ENCODE measurements at regions not wholly inside any gene's neighbourhood (a gene's known extent, or its start where the extent isn't known, plus 50 kb on each side); places are given as distances from the start of the nearest gene placed in this dataset.
"Not testable (repeated sequence)": the region's sequence is repeated elsewhere in the genome, so short reads cannot be mapped to it uniquely, and the experiment has no call there.

DNA sequence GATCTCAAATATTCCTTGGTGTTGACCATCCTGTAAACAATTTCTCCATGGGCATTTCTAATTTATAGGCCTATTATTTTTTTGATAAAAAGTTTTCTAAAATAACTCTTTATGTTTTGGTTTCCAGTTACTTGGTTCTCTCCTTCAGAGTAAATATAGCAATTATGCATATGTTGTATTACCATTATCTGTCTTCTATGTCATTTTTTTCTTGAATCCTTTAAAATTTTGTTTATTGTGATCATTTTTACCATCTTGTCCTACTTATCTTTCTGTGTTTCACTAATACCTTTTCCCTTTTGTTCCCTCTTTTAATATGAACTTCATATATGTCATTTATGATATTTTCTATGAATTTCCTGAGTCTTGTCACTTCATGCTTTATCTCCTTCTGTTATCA is 341.1 kb downstream of the PDCD6IP start:
- DNase-seq: no peak

- DNase-seq: no peak
These were observed 342.2 kb downstream of the PDCD6IP start for GRCh38 chr3:34140616-34141015.

DNA sequence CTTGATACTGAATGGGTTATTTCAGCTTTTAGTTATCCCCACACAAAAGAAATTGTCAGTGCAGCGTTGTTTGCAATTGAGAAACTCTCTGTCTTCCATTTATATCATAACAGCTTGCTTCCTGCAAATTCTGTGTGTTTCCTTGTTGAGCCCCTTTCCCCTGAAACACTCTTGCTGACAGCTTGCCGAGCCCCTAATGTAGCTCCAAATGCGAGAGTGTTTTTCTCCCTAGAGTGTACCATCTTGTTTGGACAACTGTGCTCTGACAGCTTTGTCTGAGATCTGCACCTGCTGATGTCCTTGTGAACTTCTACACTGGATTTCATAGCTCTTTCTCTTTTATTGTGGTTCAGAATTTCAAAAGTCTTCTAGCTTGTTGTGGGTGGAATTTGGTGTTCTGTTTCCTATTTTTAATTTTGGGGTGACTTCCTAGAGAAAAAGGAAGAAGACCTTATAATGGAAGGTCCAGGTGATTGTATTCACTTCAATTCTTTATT is 343.5 kb downstream of the PDCD6IP start:
- no peak for DNase-seq

GRCh38 chr3:34145796-34146195 is 347.4 kb downstream of the PDCD6IP start:
- no peak for DNase-seq

DNA sequence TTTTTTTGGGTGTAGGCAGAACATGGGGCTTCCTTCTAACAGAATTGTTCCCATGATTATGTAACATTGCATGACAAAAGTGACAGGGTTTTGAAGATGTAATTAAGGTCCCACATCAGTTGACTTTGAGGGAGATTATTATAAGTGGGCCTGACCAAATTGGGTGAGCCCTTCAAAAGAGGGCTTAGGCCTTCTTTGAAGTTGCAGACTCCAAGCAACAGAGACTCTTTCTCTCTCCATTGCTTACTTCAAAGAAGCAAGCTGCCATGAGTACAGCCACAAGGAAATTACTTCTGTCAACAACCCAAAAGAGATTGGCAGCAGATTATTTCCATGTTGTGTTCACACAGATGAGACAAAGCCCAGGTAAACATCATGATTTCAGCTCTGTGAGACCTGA is 348.2 kb downstream of the PDCD6IP start:
- no peak for DNase-seq

- DNase-seq: no peak
These were observed 352.6 kb downstream of the PDCD6IP start for GRCh38 chr3:34150992-34151391.

- no peak for DNase-seq
These were observed 354.2 kb downstream of the PDCD6IP start for GRCh38 chr3:34152656-34153055.

DNA sequence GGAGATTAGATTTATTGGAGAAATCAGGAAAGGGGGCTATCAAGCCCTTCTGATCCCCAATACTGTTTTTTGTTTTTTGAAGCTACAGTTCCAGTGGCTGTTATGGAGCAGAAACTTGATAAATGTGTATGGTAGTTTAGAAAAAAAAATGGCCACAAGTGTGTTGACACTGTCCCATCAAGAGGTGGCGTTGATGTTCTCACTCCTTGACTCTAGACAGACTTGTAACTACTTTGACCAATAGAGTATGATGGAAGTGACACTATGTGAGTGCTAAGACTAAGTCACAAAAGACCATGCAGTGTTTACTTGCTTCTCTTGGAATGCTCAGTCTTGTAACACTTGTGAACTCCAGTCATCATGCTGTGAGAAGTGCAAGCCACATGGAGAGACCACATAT is 356.7 kb downstream of the PDCD6IP start:
- DNase-seq: no peak

DNA sequence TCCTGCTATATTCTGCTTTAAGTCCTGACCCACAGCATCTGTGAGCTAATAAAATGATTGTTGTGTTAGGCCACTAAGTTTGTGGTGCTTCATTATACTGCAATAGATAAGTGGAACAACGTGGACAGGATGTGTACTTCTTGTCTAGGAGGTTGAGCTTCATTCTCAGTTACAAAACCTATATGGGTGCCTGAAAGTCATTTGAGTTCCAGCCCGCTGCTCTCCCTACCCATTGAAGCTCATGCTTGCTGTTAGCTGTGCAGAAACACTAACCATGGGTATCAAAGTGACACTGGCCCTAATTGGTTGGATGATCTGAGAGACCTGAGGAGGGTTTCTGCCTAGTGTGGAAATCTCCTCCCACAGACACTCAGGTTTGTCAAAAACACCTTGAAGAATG is 357.2 kb downstream of the PDCD6IP start:
- no peak for DNase-seq

GRCh38 chr3:34157491-34157890 is 359.1 kb downstream of the PDCD6IP start:
- no peak for DNase-seq

DNA sequence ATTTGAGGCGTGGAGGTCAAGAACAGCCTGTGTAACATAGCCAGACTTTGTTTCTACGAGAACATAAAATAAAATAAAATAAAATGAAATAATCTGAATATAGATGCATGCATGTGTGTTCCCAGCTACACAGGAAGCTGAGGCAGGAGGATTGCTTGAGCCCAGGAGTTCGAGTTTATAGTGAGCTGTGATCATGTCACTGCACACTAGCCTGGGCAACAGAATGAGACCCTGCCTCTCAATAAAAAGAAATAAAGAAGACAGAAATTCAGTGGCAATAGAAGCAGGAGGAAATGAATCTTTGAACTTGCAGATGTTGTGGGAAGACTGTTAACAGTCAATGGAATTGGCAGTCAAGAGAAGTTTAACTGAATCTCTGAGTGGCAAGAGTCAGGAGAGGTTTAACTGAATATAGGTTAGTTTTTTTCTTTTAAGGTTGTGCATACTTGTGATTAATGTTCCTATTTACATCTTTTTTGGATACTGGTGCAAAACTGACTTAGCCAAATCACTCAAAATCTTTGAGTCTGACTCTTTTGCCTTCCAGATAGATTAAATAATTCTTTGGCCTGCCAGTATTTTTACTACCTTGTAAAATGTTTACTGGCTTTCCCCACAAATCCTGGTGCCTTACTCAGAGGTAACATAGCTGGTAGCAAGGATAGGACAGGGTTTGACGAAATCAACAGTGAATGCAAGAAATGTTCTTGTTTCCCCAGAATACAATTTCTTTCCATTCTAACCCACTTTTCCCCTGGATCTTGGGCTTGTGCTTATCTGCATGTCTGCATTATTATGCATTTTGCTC is 361.4 kb downstream of the PDCD6IP start:
- DNase-seq: no peak

- DNase-seq: not testable (repeated sequence)
These were observed 371.2 kb downstream of the PDCD6IP start for GRCh38 chr3:34169636-34170035.

GRCh38 chr3:34174740-34175139 is 376.3 kb downstream of the PDCD6IP start:
- DNase-seq: no peak

DNA sequence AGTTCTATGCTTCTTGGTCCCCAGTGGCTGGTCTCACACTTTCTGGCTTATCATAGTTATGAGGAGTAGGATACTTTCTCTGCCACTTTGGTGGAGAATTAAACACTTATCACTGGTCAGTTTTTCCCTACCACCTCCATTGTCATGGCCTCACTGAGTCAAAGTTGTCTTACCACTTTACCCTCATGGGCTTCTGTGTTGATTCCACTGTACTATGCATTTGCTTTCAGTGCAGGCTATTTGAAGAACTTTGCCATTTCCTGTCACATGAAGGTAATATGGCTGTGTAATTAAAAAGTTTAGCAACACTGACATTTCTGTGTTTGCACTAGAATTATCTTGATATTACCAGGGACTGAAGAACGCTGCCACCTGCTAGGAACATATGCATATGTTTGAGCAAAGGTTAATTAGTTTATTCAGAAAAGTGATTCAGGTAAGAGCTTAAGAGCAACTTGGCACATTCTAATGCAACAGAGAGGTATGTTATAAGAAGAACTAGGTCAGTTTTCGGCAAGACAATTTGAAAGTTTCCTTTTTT is 377.3 kb downstream of the PDCD6IP start:
- DNase-seq: no peak

GRCh38 chr3:34176723-34177122 is 378.3 kb downstream of the PDCD6IP start:
- no peak for DNase-seq

GRCh38 chr3:34178415-34178814 is 380.0 kb downstream of the PDCD6IP start:
- no peak for DNase-seq

DNA sequence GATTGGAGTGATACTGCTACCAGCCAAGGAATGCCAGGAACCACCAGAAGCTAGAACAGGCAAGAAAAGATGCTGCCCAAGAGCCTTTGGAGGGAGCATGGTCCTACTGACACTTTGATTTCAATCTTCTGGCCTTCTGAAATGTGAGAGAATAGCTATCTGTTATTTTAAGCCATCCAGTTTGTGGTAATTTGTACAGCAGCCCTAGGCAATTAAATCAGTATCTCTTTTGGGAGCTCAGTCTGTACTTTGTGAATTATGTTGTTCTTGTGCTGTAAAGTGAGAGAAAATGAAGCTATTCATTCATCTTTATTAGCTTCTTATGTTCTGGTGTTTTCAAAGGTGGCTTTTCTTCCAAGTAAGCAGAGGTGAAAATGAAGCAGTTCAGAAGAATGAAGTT is 381.3 kb downstream of the PDCD6IP start:
- no peak for DNase-seq

GRCh38 chr3:34180532-34180931 is 382.1 kb downstream of the PDCD6IP start:
- no peak for DNase-seq

GRCh38 chr3:34183114-34183513 is 384.7 kb downstream of the PDCD6IP start:
- no peak for DNase-seq

DNA sequence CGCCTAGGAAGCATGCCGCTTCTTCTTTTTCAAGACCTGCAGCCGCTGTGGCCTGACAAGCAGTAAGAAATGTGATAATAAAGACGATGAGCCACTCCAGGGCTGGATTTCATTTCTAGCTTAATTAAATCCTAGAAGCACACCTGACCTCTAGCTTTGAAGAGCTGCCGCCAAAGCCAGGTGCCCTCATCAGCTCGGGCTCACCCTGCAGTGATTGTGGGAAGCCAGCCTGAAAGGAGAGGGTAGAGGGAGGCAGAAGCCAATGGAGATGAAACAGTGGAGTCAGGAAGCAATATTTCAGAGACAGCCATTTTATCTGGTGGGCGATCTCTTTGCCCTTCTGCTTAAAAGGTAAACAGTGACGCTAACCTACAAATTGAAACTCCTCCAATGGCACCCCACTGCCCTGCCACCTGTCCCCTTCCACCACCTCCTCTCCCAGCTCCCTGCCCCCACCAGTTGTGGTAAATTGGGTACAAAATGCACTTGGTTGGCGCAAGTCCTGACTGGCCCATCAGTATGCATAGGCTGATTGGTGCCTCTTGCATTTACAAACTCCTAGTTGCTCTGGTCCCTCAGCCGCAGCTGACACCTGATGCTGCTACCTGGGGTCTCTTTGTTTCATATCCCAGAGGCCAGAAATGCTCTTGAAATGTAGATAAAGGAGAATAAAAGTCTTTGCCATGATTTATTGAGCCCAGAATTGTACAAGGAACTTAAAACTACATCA is 385.3 kb downstream of the PDCD6IP start:
- DNase-seq: no peak

DNA sequence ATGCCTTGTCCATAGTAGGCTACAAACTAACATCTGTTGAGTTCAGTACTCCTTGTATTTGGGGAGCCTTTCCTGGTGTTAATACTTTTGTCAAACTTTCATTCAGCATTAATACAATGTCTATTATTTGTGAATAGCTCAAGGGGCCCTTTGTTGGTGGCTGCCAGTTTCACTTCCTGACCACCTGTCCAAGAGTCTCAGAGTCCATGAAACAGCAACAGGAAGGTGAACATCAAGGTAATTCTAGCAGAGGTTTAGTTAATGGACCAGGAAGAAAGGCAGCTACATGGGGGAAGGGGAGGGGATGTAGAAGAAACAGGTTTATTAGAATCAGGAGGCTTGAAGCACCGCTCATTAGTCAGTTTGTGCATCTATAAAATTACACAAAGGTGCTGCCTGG is 386.9 kb downstream of the PDCD6IP start:
- DNase-seq: no peak

DNA sequence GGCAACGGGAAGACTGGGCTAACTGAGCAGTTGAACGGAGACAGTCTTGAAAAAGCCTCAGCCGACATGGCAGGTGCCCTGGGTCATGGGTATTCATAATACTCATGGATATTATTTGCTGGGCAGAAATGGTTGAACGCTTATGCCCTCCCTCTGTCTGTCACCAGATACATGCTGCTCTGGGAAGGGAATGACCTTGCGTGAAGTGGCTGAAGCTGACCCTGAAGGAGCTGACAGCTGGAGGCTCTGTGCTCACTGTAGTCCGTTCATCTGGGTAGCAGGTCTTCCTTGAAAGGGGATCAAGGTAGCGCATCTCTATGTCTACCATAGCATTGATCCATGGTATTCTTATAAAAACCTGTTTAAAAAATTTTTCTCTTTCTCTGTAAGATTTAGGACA is 390.7 kb downstream of the PDCD6IP start:
- DNase-seq: no peak

- no peak for DNase-seq
These were observed 398.5 kb downstream of the PDCD6IP start for GRCh38 chr3:34196914-34197313.

DNA sequence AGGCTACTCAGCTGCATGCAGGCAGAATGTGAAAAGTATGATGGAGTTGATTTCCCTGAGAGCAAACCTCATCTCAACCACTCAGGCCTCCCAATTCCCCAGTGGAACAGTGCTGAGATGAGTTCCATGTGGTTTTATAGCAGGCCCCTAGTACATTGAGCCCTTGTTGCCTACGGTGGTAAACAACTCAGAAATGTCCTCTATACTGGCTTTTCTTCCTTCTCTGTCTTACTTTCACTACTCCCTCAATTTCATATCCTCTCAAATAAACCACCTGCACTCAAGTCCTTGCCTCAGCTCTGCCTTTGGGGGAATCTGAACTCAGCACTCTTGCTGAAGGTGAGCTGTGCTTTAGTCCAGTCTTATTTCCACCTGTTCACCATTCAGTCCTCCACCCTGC is 399.9 kb downstream of the PDCD6IP start:
- DNase-seq: no peak

Data from NCI-H1436 treated with DMSO at 0.1 percent for 48 hours (cell line).